ENCODE measurements at regions not wholly inside any gene's neighbourhood (a gene's known extent, or its start where the extent isn't known, plus 50 kb on each side); places are given as distances from the start of the nearest gene placed in this dataset.

- H3K4me1 ChIP-seq (ENCODE audit: insufficient read depth): no peaks in the 10 kb centered on the region
- H3K9me2 ChIP-seq (replicated peaks; ENCODE audit: insufficient read depth): no peaks in the 10 kb centered on the region
- no peaks in the 10 kb centered on the region for H4K20me1 ChIP-seq (ENCODE audit: insufficient read depth, poor library complexity, severe bottlenecking)
- no peaks in the 10 kb centered on the region for H3K9me3 ChIP-seq (ENCODE audit: low read depth)
- no peak overlapping the region for H3K27ac ChIP-seq
- no peak overlapping the region for H2AFZ ChIP-seq
- H3K27me3 ChIP-seq: no peaks in the 10 kb centered on the region
- no peak overlapping the region for H3K4me2 ChIP-seq
- TF ChIP-seq, protein P1, sequence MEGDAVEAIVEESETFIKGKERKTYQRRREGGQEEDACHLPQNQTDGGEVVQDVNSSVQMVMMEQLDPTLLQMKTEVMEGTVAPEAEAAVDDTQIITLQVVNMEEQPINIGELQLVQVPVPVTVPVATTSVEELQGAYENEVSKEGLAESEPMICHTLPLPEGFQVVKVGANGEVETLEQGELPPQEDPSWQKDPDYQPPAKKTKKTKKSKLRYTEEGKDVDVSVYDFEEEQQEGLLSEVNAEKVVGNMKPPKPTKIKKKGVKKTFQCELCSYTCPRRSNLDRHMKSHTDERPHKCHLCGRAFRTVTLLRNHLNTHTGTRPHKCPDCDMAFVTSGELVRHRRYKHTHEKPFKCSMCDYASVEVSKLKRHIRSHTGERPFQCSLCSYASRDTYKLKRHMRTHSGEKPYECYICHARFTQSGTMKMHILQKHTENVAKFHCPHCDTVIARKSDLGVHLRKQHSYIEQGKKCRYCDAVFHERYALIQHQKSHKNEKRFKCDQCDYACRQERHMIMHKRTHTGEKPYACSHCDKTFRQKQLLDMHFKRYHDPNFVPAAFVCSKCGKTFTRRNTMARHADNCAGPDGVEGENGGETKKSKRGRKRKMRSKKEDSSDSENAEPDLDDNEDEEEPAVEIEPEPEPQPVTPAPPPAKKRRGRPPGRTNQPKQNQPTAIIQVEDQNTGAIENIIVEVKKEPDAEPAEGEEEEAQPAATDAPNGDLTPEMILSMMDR (IDR thresholded peaks at IDR 0.05; ENCODE audit: poor library complexity): no peak
- TF ChIP-seq EZH2phosphoT487 (IDR thresholded peaks at IDR 0.05; ENCODE audit: low read depth, severe bottlenecking, unreplicated experiment): no peak
- no peak for TF ChIP-seq EZH2 (IDR thresholded peaks at IDR 0.05; ENCODE audit: borderline replicate concordance)
- no peaks in the 10 kb centered on the region for H3K79me2 ChIP-seq
- no peak for DNase-seq (ENCODE audit: low spot score)
- no peaks in the 10 kb centered on the region for H3K36me3 ChIP-seq (replicated peaks; ENCODE audit: insufficient read depth, low read depth)
- H3K4me3 ChIP-seq: no peak overlapping the region
Observed at GRCh38 chr2:118519511-118519910, 327.9 kb downstream of the EN1 start.

DNA sequence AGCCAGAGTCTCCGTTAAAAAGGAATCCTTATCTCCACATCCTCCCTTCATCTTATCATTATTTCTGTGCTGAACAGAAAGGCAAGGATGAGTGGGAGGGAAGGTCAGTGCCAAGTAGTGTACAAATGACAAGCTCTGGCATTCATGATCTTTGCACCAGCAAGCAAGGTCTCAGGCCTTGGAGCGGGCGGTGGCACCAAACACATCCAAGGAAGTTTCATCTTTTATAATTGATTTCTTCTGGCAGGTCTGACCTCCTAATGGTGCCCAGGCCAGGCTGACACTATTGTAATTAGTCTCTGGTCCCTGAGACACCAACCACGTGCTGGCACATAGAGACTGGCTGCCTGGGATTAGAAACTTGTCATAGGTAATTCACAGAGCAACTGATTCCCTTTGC is 336.6 kb downstream of the EN1 start:
- H2AFZ ChIP-seq: no peak overlapping the region
- H3K36me3 ChIP-seq (replicated peaks; ENCODE audit: insufficient read depth, low read depth): no peaks in the 10 kb centered on the region
- H3K4me1 ChIP-seq (ENCODE audit: insufficient read depth): no peaks in the 10 kb centered on the region
- H3K27me3 ChIP-seq: peaks cover 5% of the 10 kb centered on the region
- no peaks in the 10 kb centered on the region for H3K9me3 ChIP-seq (ENCODE audit: low read depth)
- no peak for DNase-seq (ENCODE audit: low spot score)
- no peak overlapping the region for H3K4me3 ChIP-seq
- H4K20me1 ChIP-seq (ENCODE audit: insufficient read depth, poor library complexity, severe bottlenecking): no peaks in the 10 kb centered on the region
- H3K79me2 ChIP-seq: no peaks in the 10 kb centered on the region
- 68% methylated on average over 4 of the region's 4 CpGs for WGBS (ENCODE audit: low lambda C conversion rate, missing lambda C conversion rate)
- H3K9me2 ChIP-seq (replicated peaks; ENCODE audit: insufficient read depth): no peaks in the 10 kb centered on the region
- TF ChIP-seq, protein P1 (IDR thresholded peaks at IDR 0.05; ENCODE audit: poor library complexity): no peak
- TF ChIP-seq EZH2phosphoT487 (IDR thresholded peaks at IDR 0.05; ENCODE audit: low read depth, severe bottlenecking, unreplicated experiment) (no peak), EZH2 (IDR thresholded peaks at IDR 0.05; ENCODE audit: borderline replicate concordance) (no peak)
- no peak overlapping the region for H3K4me2 ChIP-seq
- H3K27ac ChIP-seq: no peak overlapping the region

DNA sequence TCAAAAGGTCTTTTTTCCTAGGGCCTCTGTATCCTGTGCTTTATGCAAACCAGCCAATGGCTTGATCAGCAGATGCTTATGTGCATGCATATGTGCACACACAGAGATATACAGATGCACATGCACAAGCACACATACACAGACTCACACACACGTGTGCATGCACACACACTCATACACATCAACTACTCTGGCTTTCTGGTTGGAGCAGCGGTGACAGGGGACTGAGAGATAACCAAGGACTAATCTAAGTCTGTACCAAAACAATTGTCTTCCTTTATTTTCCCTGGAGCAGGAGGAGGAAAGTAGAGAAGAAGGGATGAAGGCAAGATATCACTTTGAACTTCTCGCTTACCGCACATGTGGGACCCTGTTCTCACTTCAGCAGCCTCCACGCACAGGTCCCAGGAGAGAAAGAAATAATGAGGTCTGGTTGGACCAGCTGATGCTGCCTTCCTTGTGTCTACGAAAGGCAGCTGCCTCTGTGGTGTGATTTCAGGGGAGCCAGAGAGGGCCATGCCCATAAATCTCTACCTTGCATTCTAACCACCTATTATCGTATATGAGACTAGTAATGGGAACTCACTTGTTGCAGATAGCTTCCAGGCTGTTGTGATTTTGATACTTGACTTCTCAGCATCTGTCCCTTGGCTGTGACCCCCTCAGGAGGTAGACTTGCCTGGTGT is 338.0 kb downstream of the EN1 start:
- TF ChIP-seq EZH2phosphoT487 (IDR thresholded peaks at IDR 0.05; ENCODE audit: low read depth, severe bottlenecking, unreplicated experiment): no peak
- no peak for TF ChIP-seq EZH2 (IDR thresholded peaks at IDR 0.05; ENCODE audit: borderline replicate concordance)
- TF ChIP-seq, protein P1 (IDR thresholded peaks at IDR 0.05; ENCODE audit: poor library complexity): no peak
- Histone ChIP-seq H3K4me1 (ENCODE audit: insufficient read depth) (no peaks in the 10 kb centered on the region), H3K4me3 (no peak overlapping the region), H3K9me2 (replicated peaks; ENCODE audit: insufficient read depth) (no peaks in the 10 kb centered on the region), H3K9me3 (ENCODE audit: low read depth) (no peaks in the 10 kb centered on the region), H2AFZ (no peak overlapping the region), H3K27ac (no peak overlapping the region), H4K20me1 (ENCODE audit: insufficient read depth, poor library complexity, severe bottlenecking) (no peaks in the 10 kb centered on the region), H3K36me3 (replicated peaks; ENCODE audit: insufficient read depth, low read depth) (no peaks in the 10 kb centered on the region), H3K27me3 (peaks cover 6% of the 10 kb centered on the region), H3K79me2 (no peaks in the 10 kb centered on the region), H3K4me2 (no peak overlapping the region)
- DNase-seq (ENCODE audit: low spot score): no peak
- WGBS (ENCODE audit: low lambda C conversion rate, missing lambda C conversion rate): 92% methylated on average over 7 of the region's 7 CpGs

GRCh38 chr2:118508282-118508681 is 339.2 kb downstream of the EN1 start:
- no peaks in the 10 kb centered on the region for H3K9me2 ChIP-seq (replicated peaks; ENCODE audit: insufficient read depth)
- H3K4me1 ChIP-seq (ENCODE audit: insufficient read depth): no peaks in the 10 kb centered on the region
- H3K79me2 ChIP-seq: no peaks in the 10 kb centered on the region
- H3K4me2 ChIP-seq: no peak overlapping the region
- peaks cover 11% of the 10 kb centered on the region for H3K27me3 ChIP-seq
- DNase-seq (ENCODE audit: low spot score): no peak
- no peaks in the 10 kb centered on the region for H3K36me3 ChIP-seq (replicated peaks; ENCODE audit: insufficient read depth, low read depth)
- H2AFZ ChIP-seq: no peak overlapping the region
- no peaks in the 10 kb centered on the region for H3K9me3 ChIP-seq (ENCODE audit: low read depth)
- no peak for TF ChIP-seq EZH2 (IDR thresholded peaks at IDR 0.05; ENCODE audit: borderline replicate concordance)
- TF ChIP-seq, protein P1 (IDR thresholded peaks at IDR 0.05; ENCODE audit: poor library complexity): no peak
- no peaks in the 10 kb centered on the region for H4K20me1 ChIP-seq (ENCODE audit: insufficient read depth, poor library complexity, severe bottlenecking)
- H3K4me3 ChIP-seq: no peak overlapping the region
- no peak overlapping the region for H3K27ac ChIP-seq

Measured in hepatocyte (in vitro differentiated cells).